Neuron (in vitro differentiated cells): ENCODE measurements at regions not wholly inside any gene's neighbourhood (a gene's known extent, or its start where the extent isn't known, plus 50 kb on each side); places are given as distances from the start of the nearest gene placed in this dataset.

Source experiments
- H2AFZ ChIP-seq: one replicate; pipeline ENCODE4 v1.6.1; 2013; ENCODE audit warnings: low read depth, mild to moderate bottlenecking, inconsistent platforms, low read length, moderate library complexity
- H3K27me3 ChIP-seq: one replicate; pipeline ENCODE4 v1.6.1; 2013; ENCODE audit warnings: low read length; ENCODE audit not compliant: insufficient read depth
- H3K36me3 ChIP-seq: one replicate; pipeline ENCODE4 v1.6.1; 2013; ENCODE audit warnings: low read length; ENCODE audit not compliant: insufficient read depth
- H3K4me1 ChIP-seq: one replicate; pipeline ENCODE4 v1.6.1; 2013; ENCODE audit warnings: low read length; ENCODE audit not compliant: insufficient read depth
- H3K4me3 ChIP-seq: 2 replicates; pipeline ENCODE4 v1.5.1; 2013; ENCODE audit warnings: mild to moderate bottlenecking, low read length, moderate library complexity
- H3K9me3 ChIP-seq: one replicate; pipeline ENCODE4 v1.6.1; 2013; ENCODE audit warnings: low read length

DNA sequence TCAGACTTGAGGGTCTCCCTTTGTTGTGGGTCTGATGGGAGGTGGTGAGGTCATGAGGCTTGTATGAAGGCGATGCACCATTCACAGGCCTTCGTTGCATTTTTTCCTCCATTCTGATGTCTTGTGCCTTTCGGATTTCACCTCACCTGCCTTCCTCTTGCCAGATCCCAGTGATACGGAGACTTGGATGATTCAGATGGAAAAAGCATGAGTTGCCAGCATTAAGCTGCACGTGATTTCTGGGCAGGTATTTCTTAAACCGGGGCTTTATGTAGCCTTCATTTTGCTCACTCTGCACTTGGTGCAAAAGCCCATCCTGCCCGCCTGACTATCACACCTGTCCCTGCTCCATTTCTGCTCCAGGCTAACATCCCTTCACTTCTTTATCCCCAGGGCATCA, 216.7 kb downstream of the SNX19 start:
- Histone ChIP-seq H3K9me3 (no peaks in the 10 kb centered on the region), H3K27me3 (no peaks in the 10 kb centered on the region), H3K4me3 (no peak overlapping the region), H3K36me3 (no peaks in the 10 kb centered on the region), H3K4me1 (peaks cover 7% of the 10 kb centered on the region), H2AFZ (no peak overlapping the region)

DNA sequence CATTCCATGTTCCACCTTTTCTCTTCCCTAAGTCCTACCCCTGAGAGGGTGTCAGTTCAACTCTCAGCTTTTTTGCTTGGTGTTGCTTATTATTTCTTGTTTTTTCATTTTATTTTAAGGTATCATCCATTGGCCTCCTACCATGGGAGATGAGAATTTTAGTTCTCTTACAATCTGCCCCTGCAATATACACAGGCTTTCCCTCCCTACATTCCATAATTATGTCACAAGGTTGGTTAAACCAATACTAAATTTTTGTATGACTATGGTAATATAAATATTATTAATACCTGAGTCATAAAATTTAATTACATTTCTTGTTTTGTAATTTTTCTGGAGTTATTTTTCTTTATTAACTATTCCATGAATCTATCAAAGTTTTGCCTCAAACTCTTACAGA, 216.2 kb downstream of the SNX19 start:
- no peak overlapping the region for H2AFZ ChIP-seq
- no peaks in the 10 kb centered on the region for H3K36me3 ChIP-seq
- H3K27me3 ChIP-seq, result no peaks in the 10 kb centered on the region
- H3K4me1 ChIP-seq, result peaks cover 7% of the 10 kb centered on the region
- no peak overlapping the region for H3K4me3 ChIP-seq
- no peaks in the 10 kb centered on the region for H3K9me3 ChIP-seq

DNA sequence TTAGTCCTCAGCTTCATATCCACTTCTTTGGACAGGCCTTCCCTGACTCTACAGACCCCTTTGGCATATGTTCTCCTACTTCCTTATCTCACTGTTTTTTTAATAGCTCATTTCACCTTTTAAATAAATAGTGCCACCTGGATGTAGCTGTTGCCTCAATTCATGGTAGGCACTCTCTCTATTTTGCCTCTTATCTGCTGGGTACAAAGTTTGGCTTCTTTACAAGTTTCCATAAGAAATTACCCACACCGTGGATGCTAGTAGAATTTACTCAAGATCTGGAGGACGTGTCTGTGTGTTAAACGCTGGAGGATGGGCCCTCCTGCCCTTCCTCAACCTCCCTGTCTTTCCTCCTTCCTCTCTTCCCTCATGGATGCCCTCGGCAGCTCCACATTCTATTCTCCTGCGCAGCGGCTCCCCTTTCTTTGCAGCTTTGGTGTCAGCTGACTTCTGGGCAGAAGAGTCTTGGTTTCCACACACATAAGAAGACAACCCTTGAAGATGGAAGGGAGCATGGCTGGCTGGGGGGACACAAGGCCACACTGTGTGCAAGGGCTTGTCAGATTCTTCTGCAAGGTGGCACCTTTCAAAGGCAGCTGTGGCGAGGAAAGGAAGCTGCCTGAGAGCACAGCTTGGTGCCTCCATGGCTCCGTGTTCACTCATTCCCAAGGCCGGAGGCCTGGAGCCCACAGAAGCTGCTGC, 212.6 kb downstream of the SNX19 start:
- H3K36me3 ChIP-seq, result no peaks in the 10 kb centered on the region
- H3K27me3 ChIP-seq, result no peaks in the 10 kb centered on the region
- H2AFZ ChIP-seq, result no peak overlapping the region
- no peaks in the 10 kb centered on the region for H3K9me3 ChIP-seq
- peaks cover 7% of the 10 kb centered on the region for H3K4me1 ChIP-seq
- H3K4me3 ChIP-seq, result no peak overlapping the region

DNA sequence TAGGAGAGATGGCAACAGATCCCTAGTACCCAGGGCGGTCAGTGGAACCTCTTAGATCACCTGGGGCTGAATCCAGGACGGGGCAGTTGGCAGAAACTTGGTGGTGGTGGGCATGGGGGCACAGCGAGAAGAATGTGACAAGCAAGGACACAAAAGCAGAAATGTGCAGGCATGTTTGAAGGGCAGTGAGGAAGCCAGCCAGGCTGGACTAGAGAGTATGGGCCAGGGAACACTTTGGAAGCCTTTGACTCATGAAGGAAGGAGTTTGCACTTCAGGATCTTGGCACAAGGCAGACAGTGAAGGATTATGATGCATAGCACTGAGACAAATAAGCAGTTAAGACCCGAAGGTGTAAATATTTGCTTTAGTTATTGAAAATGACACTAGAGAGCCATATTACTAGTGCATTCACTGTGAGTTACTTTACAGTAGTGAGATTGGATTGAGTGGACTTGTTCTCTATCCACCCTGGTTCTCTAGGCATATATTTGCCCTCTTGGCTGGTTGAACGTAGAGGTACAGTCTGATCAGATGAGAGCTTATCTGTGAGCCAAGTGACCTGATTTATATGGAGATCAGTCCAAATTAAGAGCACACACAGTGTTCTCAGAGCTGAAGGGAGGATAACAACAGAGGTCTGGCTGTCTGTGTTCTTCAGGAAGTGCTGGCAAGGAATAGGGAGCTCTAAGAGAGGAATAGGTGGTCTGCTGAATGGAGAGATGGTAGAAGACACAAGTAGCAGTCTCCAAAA, 210.4 kb downstream of the SNX19 start:
- no peaks in the 10 kb centered on the region for H3K36me3 ChIP-seq

DNA sequence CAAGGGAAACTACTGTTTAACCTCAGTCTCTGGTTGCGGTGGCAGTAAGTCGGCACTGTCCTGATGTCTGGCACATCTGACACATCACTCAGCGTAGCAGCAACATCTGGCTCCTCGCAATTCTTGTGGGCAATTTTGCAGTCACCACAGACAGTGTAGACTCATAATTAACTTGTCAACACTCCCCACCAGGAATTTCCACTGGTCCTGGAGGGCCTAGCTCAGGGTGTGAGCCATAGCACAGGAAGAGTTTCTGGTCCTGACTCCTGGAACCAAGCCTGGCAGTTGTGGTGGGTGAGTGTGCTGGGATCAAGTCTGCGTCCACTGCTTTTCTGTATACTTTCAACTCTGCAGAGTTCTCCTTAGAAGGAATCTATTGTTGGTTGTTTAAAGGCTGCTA, 209.7 kb downstream of the SNX19 start:
- Histone ChIP-seq H3K4me3 (no peak overlapping the region), H3K9me3 (no peaks in the 10 kb centered on the region), H2AFZ (no peak overlapping the region), H3K4me1 (no peaks in the 10 kb centered on the region), H3K36me3 (no peaks in the 10 kb centered on the region), H3K27me3 (no peaks in the 10 kb centered on the region)

More for the DNA sequence above, 210.4 kb downstream of the SNX19 start:
- H3K4me3 ChIP-seq, result no peak overlapping the region
- H3K9me3 ChIP-seq, result no peaks in the 10 kb centered on the region
- H3K4me1 ChIP-seq, result no peaks in the 10 kb centered on the region
- no peak overlapping the region for H2AFZ ChIP-seq
- no peaks in the 10 kb centered on the region for H3K27me3 ChIP-seq

DNA sequence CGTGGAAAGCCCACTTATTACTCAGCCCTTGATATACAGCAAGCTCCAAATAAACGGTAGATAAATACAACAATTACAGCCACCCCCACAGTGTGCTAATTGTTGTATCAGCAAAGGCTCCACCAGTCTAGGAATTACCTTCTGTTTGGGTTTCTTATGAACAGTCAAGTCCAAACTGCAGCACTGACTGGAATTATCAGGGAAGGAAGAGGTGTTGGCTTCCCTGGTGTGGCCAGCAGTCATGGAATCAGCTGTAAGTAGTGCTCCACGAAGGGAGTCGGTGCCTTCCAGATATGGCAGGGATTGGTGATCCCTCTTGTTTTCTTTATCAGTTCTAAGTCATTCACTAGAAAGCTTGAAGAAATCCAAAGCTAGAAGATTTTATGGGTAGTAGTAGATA, 209.1 kb downstream of the SNX19 start:
- H3K9me3 ChIP-seq, result no peaks in the 10 kb centered on the region
- no peak overlapping the region for H3K4me3 ChIP-seq
- H2AFZ ChIP-seq, result no peak overlapping the region
- no peaks in the 10 kb centered on the region for H3K36me3 ChIP-seq
- H3K4me1 ChIP-seq, result no peaks in the 10 kb centered on the region
- H3K27me3 ChIP-seq, result no peaks in the 10 kb centered on the region

DNA sequence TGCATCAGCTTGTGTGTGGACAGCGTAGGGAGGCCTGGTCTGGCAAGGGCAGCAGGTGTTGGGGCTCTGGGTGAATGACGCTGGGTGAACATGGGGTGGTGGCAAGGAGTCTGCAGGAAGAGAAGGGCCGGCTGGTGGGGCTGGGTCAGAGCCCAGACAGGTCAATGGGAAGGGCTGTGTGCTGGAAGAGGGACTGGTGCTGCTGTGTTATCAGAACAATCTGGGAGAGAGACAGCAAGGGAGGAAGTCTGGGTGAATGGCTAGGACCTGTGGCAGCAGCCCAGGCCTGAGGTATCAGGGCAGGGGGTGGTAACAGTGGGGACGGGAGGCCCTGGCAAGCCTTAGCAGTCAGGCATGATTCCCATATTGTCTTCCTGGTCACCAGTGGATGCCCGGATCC, 206.7 kb downstream of the SNX19 start:
- no peaks in the 10 kb centered on the region for H3K36me3 ChIP-seq
- no peaks in the 10 kb centered on the region for H3K27me3 ChIP-seq

DNA sequence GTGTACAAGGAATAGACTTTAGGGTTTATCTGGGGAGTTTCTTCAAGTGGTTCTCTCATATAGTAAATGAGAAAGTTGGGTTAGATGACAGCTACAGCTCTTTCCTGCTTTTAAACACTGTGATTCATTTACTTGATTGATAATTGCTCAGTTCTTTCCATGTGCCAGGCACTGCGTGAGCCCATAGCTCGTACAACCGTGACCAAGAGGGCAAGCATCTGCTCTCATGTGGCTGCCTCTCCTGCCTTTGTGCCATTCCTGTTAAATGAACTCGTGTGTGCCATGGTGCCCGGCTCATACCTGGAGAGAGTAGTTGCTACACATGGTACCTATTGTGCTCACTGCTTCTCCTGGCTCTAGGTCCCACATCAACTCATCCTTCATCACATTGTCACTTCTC, 206.3 kb downstream of the SNX19 start:
- no peaks in the 10 kb centered on the region for H3K4me1 ChIP-seq
- H3K9me3 ChIP-seq, result no peaks in the 10 kb centered on the region
- H3K27me3 ChIP-seq, result no peaks in the 10 kb centered on the region
- H3K4me3 ChIP-seq, result no peak overlapping the region
- H2AFZ ChIP-seq, result no peak overlapping the region
- no peaks in the 10 kb centered on the region for H3K36me3 ChIP-seq

More for the DNA sequence above, 206.7 kb downstream of the SNX19 start:
- Histone ChIP-seq H3K4me3 (no peak overlapping the region), H3K9me3 (no peaks in the 10 kb centered on the region), H2AFZ (no peak overlapping the region), H3K4me1 (no peaks in the 10 kb centered on the region)

DNA sequence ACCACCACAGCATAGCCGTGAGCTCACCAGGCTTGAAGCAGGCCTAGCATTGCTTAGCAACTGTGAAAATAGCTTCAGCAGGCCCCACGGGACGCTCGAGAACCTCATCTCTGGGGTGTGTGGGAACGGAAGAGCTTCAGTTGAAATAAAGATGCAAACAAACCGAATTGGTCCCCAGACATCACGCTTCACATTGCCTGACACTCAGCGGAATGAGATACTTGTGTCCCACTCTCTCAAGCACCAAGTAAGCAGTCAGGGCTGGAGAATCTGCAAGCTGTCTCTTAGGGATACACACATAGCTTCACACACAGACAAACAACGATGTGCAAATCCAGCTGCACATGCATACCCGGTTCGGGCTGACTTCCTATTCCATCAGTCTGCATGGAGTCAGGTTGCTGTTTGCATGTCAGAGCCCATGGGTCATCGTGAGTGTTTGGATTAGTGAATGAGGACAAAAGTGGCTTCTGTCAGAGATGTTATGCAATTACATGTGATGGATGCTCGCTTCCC, 205.7 kb downstream of the SNX19 start:
- Histone ChIP-seq H3K36me3 (no peaks in the 10 kb centered on the region), H3K4me1 (no peaks in the 10 kb centered on the region), H3K4me3 (no peak overlapping the region), H3K27me3 (no peaks in the 10 kb centered on the region), H2AFZ (no peak overlapping the region), H3K9me3 (no peaks in the 10 kb centered on the region)

DNA sequence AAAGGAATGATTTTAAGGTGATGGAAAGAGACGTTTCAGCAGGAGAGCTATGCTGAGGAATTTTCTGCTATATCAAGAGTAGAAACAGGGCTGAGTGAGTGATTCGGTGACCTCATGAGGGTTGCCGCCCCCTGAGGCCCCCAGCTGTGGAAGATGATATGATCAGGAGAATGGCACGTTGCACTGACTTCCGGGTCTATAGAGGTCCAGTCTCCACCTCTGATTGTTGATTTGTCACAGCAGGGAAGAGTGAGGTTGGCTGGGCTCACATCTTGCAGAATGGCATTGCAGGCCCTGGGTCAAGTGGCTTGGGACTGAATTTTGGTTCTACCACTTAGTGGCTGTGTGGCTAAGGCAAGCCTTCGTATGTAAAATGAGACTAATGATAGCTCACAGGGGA, 205.1 kb downstream of the SNX19 start:
- Histone ChIP-seq H3K27me3 (no peaks in the 10 kb centered on the region), H3K4me3 (no peak overlapping the region), H2AFZ (no peak overlapping the region), H3K9me3 (no peaks in the 10 kb centered on the region), H3K36me3 (no peaks in the 10 kb centered on the region), H3K4me1 (no peaks in the 10 kb centered on the region)

DNA sequence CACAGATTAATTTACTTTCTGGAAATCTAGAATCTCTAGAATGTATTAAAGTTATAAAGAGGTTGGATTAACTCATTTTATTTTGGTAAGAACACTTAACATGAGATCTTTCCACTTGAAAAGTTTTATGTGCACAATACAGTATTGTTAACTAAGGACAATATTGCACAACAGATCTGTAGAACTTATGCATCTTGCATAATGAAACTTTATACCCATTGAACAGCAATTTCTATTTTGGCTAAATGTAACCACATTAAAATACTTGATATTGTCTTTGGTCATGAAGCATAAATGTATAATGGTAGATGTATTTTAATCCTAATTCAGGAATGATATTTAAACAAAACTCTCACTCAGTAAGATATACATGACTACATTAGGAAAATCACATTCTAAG, 203.8 kb downstream of the SNX19 start:
- no peaks in the 10 kb centered on the region for H3K9me3 ChIP-seq
- H3K36me3 ChIP-seq, result no peaks in the 10 kb centered on the region
- H3K4me3 ChIP-seq, result no peak overlapping the region
- H3K27me3 ChIP-seq, result no peaks in the 10 kb centered on the region
- H3K4me1 ChIP-seq, result no peaks in the 10 kb centered on the region
- no peak overlapping the region for H2AFZ ChIP-seq

DNA sequence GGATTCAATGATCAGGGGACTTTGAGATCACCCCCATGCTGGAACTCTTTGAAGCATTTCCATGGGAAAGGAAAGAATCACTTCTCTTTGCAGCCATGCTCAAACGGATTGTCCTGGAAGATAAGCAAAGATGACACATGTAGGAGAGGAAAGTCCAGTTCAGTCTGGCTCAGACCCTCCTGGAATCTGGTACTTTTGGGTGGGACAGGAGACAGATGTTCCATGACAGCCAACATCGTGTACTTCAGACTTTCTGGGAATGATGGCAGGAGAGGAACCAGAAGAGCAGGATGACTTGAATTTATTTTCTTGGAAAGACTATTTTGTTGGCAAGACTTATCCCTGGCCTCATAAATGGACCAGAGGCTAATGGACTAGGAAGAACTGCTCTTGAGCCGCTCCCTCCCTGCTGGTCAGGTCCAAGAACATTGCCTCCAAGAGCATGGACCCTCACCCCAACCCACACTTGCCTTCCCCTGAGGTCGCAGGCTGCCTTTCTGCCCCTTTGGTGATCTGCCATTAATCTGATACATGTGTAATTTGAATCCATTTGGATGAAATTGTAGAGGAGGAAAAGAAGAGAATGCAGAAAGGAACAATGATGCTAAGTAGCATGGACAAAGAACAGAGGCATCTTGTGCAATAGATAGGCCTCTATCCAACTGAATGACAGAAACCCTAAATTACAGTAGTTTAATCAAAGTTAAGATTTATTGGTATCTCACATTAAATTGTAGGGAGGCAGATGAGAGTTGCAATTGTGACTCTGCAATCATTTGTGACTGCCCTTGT, 201.0 kb downstream of the SNX19 start:
- H3K27me3 ChIP-seq, result no peaks in the 10 kb centered on the region
- peaks cover 12% of the 10 kb centered on the region for H3K4me1 ChIP-seq
- H3K9me3 ChIP-seq, result no peaks in the 10 kb centered on the region
- no peak overlapping the region for H3K4me3 ChIP-seq
- H2AFZ ChIP-seq, result no peak overlapping the region
- no peaks in the 10 kb centered on the region for H3K36me3 ChIP-seq

DNA sequence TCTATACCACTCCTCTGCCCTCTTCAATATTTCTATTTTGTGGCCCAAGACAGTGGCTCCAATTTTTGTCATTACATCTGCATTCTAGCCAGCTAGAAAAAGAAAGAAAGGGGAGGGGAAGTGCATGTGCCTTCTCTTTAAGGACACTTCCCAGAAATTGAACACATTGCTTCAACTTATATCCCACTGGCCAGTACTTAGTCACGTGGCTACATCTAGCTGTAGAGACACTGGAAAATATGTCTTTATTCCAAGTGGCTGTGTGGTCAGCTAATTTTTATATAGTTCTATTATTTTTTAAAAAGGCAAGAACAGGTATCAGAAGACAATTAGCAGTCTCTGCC, 200.4 kb downstream of the SNX19 start:
- Histone ChIP-seq H3K4me1 (peaks cover 12% of the 10 kb centered on the region), H3K36me3 (no peaks in the 10 kb centered on the region), H2AFZ (no peak overlapping the region), H3K4me3 (no peak overlapping the region), H3K9me3 (no peaks in the 10 kb centered on the region), H3K27me3 (no peaks in the 10 kb centered on the region)
